ENCODE measurements at regions not wholly inside any gene's neighbourhood (a gene's known extent, or its start where the extent isn't known, plus 50 kb on each side); places are given as distances from the start of the nearest gene placed in this dataset.

- Histone ChIP-seq H3K9me3 (ENCODE audit: control insufficient read depth in 1 of 2, insufficient read depth in 1 of 2, low read depth in 1 of 2, low read length in 2 of 2) (no peaks in the 10 kb centered on the region), H4K20me1 (ENCODE audit: insufficient read depth) (no peaks in the 10 kb centered on the region), H3K9me2 (ENCODE audit: insufficient read depth) (no peaks in the 10 kb centered on the region), H2AFZ (ENCODE audit: low read depth, low read length, poor library complexity, severe bottlenecking) (no peak overlapping the region), H3K4me3 (replicated peaks in 1 of 2; ENCODE audit: low read depth in 1 of 2, low read length in 2 of 2) (no peak overlapping the region), H3K4me2 (ENCODE audit: low read length) (no peak overlapping the region), H3K4me1 (ENCODE audit: control insufficient read depth in 1 of 2, insufficient read depth in 2 of 2, low read length in 2 of 2) (no peaks in the 10 kb centered on the region), H3K36me3 (ENCODE audit: control insufficient read depth in 1 of 2, insufficient read depth in 2 of 2, low read length in 2 of 2) (no peaks in the 10 kb centered on the region), H3K27me3 (ENCODE audit: insufficient read depth, low read length) (no peaks in the 10 kb centered on the region), H3K79me2 (ENCODE audit: insufficient read depth, low read length) (no peaks in the 10 kb centered on the region), H3K27ac (ENCODE audit: low read depth, low read length) (no peak overlapping the region), H3K9ac (ENCODE audit: low read length) (no peak overlapping the region)
- ATAC-seq (no peak), DNase-seq (ENCODE audit: low read depth, low spot score) (no peak)
- ChIA-PET RAD21 (ENCODE audit: low non-redundant PET in 1 of 2, low total read pairs in 2 of 2, uncharacterized antibody in 2 of 2, unreplicated experiment in 2 of 2) (no interaction called here), POLR2A (no interaction called here), CTCF (no interaction called here)
- TF ChIP-seq CEBPB (IDR thresholded peaks at IDR 0.05; ENCODE audit: low read depth) (no peak), YY1 (IDR thresholded peaks at IDR 0.05; ENCODE audit: extremely low read depth, insufficient replicate concordance, low read depth, low read length) (no peak), SIN3A (IDR thresholded peaks at IDR 0.05; ENCODE audit: low read depth) (no peak), CBX3 (IDR thresholded peaks at IDR 0.05; ENCODE audit: low read depth) (no peak)
- TF ChIP-seq, protein P1, sequence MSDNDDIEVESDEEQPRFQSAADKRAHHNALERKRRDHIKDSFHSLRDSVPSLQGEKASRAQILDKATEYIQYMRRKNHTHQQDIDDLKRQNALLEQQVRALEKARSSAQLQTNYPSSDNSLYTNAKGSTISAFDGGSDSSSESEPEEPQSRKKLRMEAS (IDR thresholded peaks at IDR 0.05), result no peak
- intact Hi-C loops (cut with micrococcal nuclease), result no loop called here
- no TSS peak for BruUV-seq (replicated peaks)
Measured at GRCh38 chr13:65032825-65033224, 2197.3 kb downstream of the PCDH9 start.

GRCh38 chr13:65028101-65028500 lies 2202.0 kb downstream of the PCDH9 start:
- no peak overlapping the region for H3K4me2 ChIP-seq (ENCODE audit: low read length)
- intact Hi-C loops (cut with micrococcal nuclease), result no loop called here
- no peaks in the 10 kb centered on the region for H3K36me3 ChIP-seq (ENCODE audit: control insufficient read depth in 1 of 2, insufficient read depth in 2 of 2, low read length in 2 of 2)
- RAD21 ChIA-PET (ENCODE audit: low non-redundant PET in 1 of 2, low total read pairs in 2 of 2, uncharacterized antibody in 2 of 2, unreplicated experiment in 2 of 2), result no interaction called here
- H3K79me2 ChIP-seq (ENCODE audit: insufficient read depth, low read length), result no peaks in the 10 kb centered on the region
- POLR2A ChIA-PET, result no interaction called here
- BruUV-seq (replicated peaks), result no TSS peak
- CTCF ChIA-PET, result no interaction called here
- H3K4me1 ChIP-seq (ENCODE audit: control insufficient read depth in 1 of 2, insufficient read depth in 2 of 2, low read length in 2 of 2), result no peaks in the 10 kb centered on the region
- H3K9me3 ChIP-seq (ENCODE audit: control insufficient read depth in 1 of 2, insufficient read depth in 1 of 2, low read depth in 1 of 2, low read length in 2 of 2), result no peaks in the 10 kb centered on the region
- H3K4me3 ChIP-seq (replicated peaks in 1 of 2; ENCODE audit: low read depth in 1 of 2, low read length in 2 of 2), result no peak overlapping the region
- H4K20me1 ChIP-seq (ENCODE audit: insufficient read depth), result no peaks in the 10 kb centered on the region
- H3K9ac ChIP-seq (ENCODE audit: low read length), result no peak overlapping the region
- no peaks in the 10 kb centered on the region for H3K9me2 ChIP-seq (ENCODE audit: insufficient read depth)
- H3K27me3 ChIP-seq (ENCODE audit: insufficient read depth, low read length), result no peaks in the 10 kb centered on the region
- TF ChIP-seq, protein P2, sequence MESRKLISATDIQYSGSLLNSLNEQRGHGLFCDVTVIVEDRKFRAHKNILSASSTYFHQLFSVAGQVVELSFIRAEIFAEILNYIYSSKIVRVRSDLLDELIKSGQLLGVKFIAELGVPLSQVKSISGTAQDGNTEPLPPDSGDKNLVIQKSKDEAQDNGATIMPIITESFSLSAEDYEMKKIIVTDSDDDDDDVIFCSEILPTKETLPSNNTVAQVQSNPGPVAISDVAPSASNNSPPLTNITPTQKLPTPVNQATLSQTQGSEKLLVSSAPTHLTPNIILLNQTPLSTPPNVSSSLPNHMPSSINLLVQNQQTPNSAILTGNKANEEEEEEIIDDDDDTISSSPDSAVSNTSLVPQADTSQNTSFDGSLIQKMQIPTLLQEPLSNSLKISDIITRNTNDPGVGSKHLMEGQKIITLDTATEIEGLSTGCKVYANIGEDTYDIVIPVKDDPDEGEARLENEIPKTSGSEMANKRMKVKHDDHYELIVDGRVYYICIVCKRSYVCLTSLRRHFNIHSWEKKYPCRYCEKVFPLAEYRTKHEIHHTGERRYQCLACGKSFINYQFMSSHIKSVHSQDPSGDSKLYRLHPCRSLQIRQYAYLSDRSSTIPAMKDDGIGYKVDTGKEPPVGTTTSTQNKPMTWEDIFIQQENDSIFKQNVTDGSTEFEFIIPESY (IDR thresholded peaks at IDR 0.05; ENCODE audit: extremely low read depth, insufficient replicate concordance, low read length), result no peak
- TF ChIP-seq EZH2 (IDR thresholded peaks at IDR 0.05), result no peak
- TF ChIP-seq EZH2phosphoT487 (IDR thresholded peaks at IDR 0.05; ENCODE audit: borderline replicate concordance), result no peak
- TF ChIP-seq ELF1 (IDR thresholded peaks at IDR 0.05; ENCODE audit: borderline replicate concordance, low read depth), result no peak
- no peak for TF ChIP-seq TCF7L2 (IDR thresholded peaks at IDR 0.05; ENCODE audit: borderline replicate concordance, extremely low read depth, insufficient read depth, insufficient read length)
- TF ChIP-seq YY1 (IDR thresholded peaks at IDR 0.05; ENCODE audit: extremely low read depth, insufficient replicate concordance, low read depth, low read length), result no peak
- TF ChIP-seq ZNF274 (IDR thresholded peaks at IDR 0.05; ENCODE audit: low read depth, low read length), result no peak
- TF ChIP-seq SP1 (IDR thresholded peaks at IDR 0.05; ENCODE audit: low read depth), result no peak
- TF ChIP-seq, protein P3, sequence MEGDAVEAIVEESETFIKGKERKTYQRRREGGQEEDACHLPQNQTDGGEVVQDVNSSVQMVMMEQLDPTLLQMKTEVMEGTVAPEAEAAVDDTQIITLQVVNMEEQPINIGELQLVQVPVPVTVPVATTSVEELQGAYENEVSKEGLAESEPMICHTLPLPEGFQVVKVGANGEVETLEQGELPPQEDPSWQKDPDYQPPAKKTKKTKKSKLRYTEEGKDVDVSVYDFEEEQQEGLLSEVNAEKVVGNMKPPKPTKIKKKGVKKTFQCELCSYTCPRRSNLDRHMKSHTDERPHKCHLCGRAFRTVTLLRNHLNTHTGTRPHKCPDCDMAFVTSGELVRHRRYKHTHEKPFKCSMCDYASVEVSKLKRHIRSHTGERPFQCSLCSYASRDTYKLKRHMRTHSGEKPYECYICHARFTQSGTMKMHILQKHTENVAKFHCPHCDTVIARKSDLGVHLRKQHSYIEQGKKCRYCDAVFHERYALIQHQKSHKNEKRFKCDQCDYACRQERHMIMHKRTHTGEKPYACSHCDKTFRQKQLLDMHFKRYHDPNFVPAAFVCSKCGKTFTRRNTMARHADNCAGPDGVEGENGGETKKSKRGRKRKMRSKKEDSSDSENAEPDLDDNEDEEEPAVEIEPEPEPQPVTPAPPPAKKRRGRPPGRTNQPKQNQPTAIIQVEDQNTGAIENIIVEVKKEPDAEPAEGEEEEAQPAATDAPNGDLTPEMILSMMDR (IDR thresholded peaks at IDR 0.05 in 2 of 3, conservative IDR thresholded peaks at IDR 0.05 in 1 of 3; ENCODE audit: borderline replicate concordance in 1 of 3, insufficient read depth in 1 of 3, low read depth in 2 of 3, low read length in 2 of 3), result no peak
- TF ChIP-seq CEBPB (IDR thresholded peaks at IDR 0.05; ENCODE audit: low read depth), result no peak
- no peak for TF ChIP-seq EGR1 (IDR thresholded peaks at IDR 0.05; ENCODE audit: low read depth)
- TF ChIP-seq FOSL1 (IDR thresholded peaks at IDR 0.05; ENCODE audit: low read depth), result no peak
- TF ChIP-seq POLR2AphosphoS5 (IDR thresholded peaks at IDR 0.05; ENCODE audit: low read depth, low read length), result no peak
- TF ChIP-seq, protein P1 (IDR thresholded peaks at IDR 0.05), result no peak
- TF ChIP-seq ZFX (IDR thresholded peaks at IDR 0.05), result no peak
- no peak for TF ChIP-seq SRF (IDR thresholded peaks at IDR 0.05; ENCODE audit: low read depth)
- DNase-seq (ENCODE audit: low read depth, low spot score) (no peak), ATAC-seq (no peak)
- no peak overlapping the region for H2AFZ ChIP-seq (ENCODE audit: low read depth, low read length, poor library complexity, severe bottlenecking)
- no peak overlapping the region for H3K27ac ChIP-seq (ENCODE audit: low read depth, low read length)

Data from HCT116 (cell line).